Chondrocyte (in vitro differentiated cells): ENCODE measurements at regions not wholly inside any gene's neighbourhood (a gene's known extent, or its start where the extent isn't known, plus 50 kb on each side); places are given as distances from the start of the nearest gene placed in this dataset.

Source experiments
- DNase-seq: peaks from one replicate; pipeline ENCODE4 v3.0.0; 2021; ENCODE audit warnings: mixed read lengths, low spot score
- H3K27ac Mint-ChIP-seq: one replicate; pipeline ENCODE4 v1.8.0; 2021; ENCODE audit warnings: mild to moderate bottlenecking, moderate library complexity, mixed read lengths; ENCODE audit not compliant: unreplicated experiment
- H3K27me3 Mint-ChIP-seq: 2 replicates; pipeline ENCODE4 v1.8.0; 2021; ENCODE audit warnings: low read depth, mixed read lengths
- H3K36me3 Mint-ChIP-seq: 2 replicates; pipeline ENCODE4 v1.8.0; 2021; ENCODE audit warnings: low read depth, mixed read lengths
- H3K4me1 Mint-ChIP-seq: 2 replicates; pipeline ENCODE4 v1.8.0; 2021; ENCODE audit warnings: low read depth, mild to moderate bottlenecking, mixed read lengths
- H3K4me3 Mint-ChIP-seq: one replicate; pipeline ENCODE4 v1.8.0; 2021; ENCODE audit warnings: mild to moderate bottlenecking, moderate library complexity, mixed read lengths; ENCODE audit not compliant: unreplicated experiment
- H3K9me3 Mint-ChIP-seq: 2 replicates; pipeline ENCODE4 v1.8.0; 2021; ENCODE audit warnings: low read depth, mixed read lengths
- TF ChIP-seq, protein P1 (sequence below): fragments of 200-600 bp; sonication (generic); IDR thresholded peaks from 2 replicates; pipeline ENCODE4 v1.5.0; 2021; ENCODE audit warnings: antibody characterized with exemption, mild to moderate bottlenecking, moderate library complexity

DNA sequence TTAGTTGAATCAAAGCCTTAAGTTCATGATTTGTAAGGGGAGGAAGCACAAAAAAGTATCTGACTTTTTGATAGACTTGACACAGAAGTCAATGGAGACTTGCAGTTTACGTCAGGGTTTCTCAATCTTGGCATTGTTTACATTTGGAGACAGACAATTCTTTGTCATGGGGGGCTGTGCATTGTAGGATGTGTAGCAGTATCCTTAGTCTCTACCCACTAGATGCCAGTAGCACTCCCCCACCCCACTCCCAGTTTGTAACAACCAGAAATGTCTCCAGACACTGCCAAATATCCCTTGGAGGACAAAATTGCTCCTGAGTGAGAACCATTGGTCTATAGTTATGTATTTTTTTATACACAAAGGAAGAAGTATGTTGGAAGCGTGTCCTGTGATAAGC is 434.1 kb downstream of the RFPL4B start:
- peak overlapping the region; percentile 57 for H3K27ac Mint-ChIP-seq
- peaks cover 19% of the 10 kb centered on the region for H3K4me1 Mint-ChIP-seq
- TF ChIP-seq, protein P1, sequence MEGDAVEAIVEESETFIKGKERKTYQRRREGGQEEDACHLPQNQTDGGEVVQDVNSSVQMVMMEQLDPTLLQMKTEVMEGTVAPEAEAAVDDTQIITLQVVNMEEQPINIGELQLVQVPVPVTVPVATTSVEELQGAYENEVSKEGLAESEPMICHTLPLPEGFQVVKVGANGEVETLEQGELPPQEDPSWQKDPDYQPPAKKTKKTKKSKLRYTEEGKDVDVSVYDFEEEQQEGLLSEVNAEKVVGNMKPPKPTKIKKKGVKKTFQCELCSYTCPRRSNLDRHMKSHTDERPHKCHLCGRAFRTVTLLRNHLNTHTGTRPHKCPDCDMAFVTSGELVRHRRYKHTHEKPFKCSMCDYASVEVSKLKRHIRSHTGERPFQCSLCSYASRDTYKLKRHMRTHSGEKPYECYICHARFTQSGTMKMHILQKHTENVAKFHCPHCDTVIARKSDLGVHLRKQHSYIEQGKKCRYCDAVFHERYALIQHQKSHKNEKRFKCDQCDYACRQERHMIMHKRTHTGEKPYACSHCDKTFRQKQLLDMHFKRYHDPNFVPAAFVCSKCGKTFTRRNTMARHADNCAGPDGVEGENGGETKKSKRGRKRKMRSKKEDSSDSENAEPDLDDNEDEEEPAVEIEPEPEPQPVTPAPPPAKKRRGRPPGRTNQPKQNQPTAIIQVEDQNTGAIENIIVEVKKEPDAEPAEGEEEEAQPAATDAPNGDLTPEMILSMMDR: peak; percentile 34
- DNase-seq: no peak
- no peak overlapping the region for H3K4me3 Mint-ChIP-seq
- peaks cover 4% of the 10 kb centered on the region for H3K36me3 Mint-ChIP-seq
- no peaks in the 10 kb centered on the region for H3K27me3 Mint-ChIP-seq
- peaks cover 3% of the 10 kb centered on the region for H3K9me3 Mint-ChIP-seq

DNA sequence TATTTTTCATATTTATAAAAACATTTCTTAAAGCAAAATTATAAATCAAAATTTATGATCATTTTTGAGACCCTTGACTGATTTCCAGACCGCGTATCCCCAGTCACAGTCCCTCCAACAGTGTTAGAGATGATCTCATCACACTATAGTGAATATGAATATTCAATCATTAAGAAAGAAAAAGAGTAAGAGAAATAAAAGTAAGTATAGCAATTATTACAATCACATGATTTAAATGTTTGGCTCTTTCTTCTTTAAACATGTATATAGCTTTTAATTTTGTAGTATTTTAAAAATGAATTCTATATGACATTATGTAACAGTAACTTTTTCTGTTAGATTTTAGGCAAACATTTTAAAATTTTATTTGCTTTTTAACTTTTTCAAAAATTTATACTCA is 438.3 kb downstream of the RFPL4B start:
- no peaks in the 10 kb centered on the region for H3K27me3 Mint-ChIP-seq
- TF ChIP-seq, protein P1: no peak
- no peaks in the 10 kb centered on the region for H3K9me3 Mint-ChIP-seq
- DNase-seq: no peak
- H3K27ac Mint-ChIP-seq: no peak overlapping the region
- no peak overlapping the region for H3K4me3 Mint-ChIP-seq
- H3K4me1 Mint-ChIP-seq: peaks cover 17% of the 10 kb centered on the region
- H3K36me3 Mint-ChIP-seq: no peaks in the 10 kb centered on the region

DNA sequence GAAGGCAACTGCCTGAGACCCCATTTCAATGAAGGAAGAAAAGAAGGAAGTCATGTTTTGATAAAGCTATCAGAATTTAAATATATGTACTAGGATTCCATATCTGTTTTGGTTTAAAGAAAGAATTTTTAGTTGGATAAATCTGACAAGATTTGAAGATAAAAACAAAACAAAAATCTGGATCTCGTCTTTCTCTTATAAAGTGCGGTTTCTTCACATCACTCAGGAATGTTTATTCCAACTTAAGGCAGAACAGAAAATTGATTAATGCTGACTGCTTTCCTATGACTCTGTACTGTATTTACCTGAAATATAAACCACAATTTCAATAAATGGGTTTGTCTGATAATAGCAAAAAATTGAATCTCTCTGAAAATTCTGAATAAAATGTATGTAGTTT is 439.7 kb downstream of the RFPL4B start:
- Mint-ChIP-seq H3K27me3 (no peaks in the 10 kb centered on the region), H3K27ac (no peak overlapping the region), H3K4me3 (no peak overlapping the region), H3K36me3 (no peaks in the 10 kb centered on the region), H3K4me1 (peaks cover 8% of the 10 kb centered on the region), H3K9me3 (no peaks in the 10 kb centered on the region)
- no peak for DNase-seq
- TF ChIP-seq, protein P1: no peak

DNA sequence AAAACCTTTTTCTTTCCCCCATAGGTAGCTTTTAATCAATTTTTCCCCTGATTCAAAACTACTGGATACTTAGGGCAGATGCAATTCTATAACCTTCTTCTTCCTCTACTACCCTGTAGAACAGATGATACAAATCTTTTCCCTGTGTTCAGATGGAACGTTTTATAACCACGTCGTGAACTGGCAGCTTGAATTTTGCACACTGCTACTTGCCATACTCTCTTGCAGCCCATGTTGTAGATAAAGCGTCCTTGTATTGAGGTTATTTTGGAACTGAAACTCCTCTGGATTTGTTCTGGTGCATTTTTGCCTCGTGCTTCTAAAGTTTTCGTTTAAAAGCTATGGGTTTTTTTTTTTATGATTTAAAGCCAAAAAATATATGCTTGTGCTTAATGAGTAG is 440.2 kb downstream of the RFPL4B start:
- H3K4me3 Mint-ChIP-seq: no peak overlapping the region
- no peak overlapping the region for H3K27ac Mint-ChIP-seq
- TF ChIP-seq, protein P1: no peak
- H3K9me3 Mint-ChIP-seq: no peaks in the 10 kb centered on the region
- no peaks in the 10 kb centered on the region for H3K36me3 Mint-ChIP-seq
- no peak for DNase-seq
- peaks cover 8% of the 10 kb centered on the region for H3K4me1 Mint-ChIP-seq
- no peaks in the 10 kb centered on the region for H3K27me3 Mint-ChIP-seq

DNA sequence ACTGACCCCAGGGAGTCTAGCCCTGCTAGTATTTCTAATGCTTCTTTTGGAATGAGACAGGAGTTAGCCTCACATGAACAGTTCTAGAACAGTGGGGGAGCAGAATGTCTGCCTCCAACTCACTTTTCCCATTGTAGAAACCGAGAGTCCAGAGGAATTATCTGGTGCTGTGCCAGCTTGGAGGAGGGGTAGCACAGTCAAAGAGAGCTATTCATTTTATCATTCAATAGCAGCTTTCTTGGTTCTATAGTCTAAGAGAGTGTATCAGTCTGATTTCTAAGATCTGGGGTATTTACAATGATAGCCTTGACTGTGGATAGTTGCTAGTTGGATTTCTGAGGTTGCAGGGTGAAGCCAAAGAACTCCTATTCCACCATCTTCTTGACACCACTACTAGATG is 448.2 kb downstream of the RFPL4B start:
- peaks cover 4% of the 10 kb centered on the region for H3K4me1 Mint-ChIP-seq
- no peak overlapping the region for H3K27ac Mint-ChIP-seq
- no peak overlapping the region for H3K4me3 Mint-ChIP-seq
- H3K36me3 Mint-ChIP-seq: no peaks in the 10 kb centered on the region
- H3K9me3 Mint-ChIP-seq: peaks cover 25% of the 10 kb centered on the region
- TF ChIP-seq, protein P1: no peak
- DNase-seq: no peak
- H3K27me3 Mint-ChIP-seq: no peaks in the 10 kb centered on the region
